Stimulated activated CD4-positive, alpha-beta T cell treated with anti-CD3 and anti-CD28 coated beads, TNF-alpha, amount 100 ng/mL, for 1 hour (primary cell): ENCODE measurements at regions not wholly inside any gene's neighbourhood (a gene's known extent, or its start where the extent isn't known, plus 50 kb on each side); places are given as distances from the start of the nearest gene placed in this dataset.

Experiments used
- DNase-seq, 3 donors: peaks; one replicate each; pipeline ENCODE4 v3.0.0-alpha.2; 2020; ENCODE audit warnings: low read depth in 3 of 3, low spot score in 1 of 3

- no peak for DNase-seq
Measured at GRCh38 chr2:39615675-39616074, 50.0 kb upstream of the TMEM178A start.
